ENCODE measurements at regions not wholly inside any gene's neighbourhood (a gene's known extent, or its start where the extent isn't known, plus 50 kb on each side); places are given as distances from the start of the nearest gene placed in this dataset.

DNA sequence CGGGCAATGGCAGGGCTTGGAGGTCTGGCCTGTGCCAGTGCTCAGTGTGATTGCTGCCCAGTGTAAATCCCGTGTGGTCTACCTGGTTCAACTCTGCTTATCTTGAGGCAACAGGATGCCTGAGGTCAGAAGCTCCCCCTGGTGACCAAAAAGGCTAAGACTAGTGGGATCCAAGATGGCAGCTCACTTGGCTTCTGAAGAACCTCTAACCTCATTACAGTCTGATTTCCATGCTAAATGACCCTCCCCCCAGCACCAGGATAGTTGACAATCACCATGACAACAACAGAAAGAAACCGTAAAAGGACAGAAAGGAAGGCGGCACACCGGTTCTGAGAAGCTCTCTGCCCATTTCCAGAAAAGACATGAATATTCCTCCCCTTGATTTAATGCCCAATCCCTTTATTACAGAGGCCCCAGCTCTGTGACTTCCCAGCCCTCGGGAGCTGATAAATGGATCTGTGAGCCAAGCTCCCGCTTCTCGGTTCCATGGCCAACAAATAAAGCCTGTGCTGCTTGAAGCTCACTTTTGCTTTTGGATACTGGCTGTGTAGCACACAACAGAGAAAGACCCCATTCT lies 398.4 kb downstream of the CTTN start:
- no peak for DNase-seq (ENCODE audit: low spot score)

DNA sequence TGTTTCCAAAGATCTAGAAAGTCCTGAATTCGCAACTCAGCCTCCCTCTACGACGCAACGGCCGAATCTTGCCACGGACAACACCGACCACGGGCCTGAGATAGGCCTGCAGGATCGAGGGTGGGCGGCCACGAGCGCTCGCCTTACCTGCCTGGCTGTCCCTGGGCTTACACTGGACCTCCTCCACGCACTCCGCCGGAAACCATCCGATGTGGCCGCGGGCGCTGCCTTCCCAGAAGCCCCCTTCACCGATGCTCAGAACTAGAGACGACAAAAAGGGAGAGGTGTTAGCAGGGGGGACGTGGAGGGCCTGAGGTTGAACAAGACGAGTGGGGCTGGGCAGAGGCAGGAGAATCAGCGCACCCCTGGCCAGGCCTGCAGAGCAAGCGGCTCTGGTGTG lies 400.0 kb downstream of the CTTN start:
- no peak for DNase-seq (ENCODE audit: low spot score)

DNA sequence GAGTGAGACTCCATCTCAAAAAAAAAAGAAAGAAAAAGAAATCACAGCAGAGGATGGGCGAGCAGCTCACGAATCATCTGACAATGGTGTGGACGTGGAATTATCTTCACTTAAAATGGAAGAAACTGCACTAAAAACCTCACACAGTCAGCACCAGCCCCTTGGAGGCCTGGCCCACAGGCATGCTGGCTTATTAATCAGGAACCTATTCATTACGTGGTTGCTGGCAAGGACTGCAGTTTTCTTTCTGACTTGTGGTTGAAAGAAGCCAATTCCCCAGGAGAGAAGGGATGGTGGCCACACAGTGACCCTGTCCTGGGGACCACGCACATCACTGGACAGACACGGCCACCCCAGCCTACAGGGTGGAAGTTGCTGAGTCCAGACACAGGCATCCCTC lies 401.1 kb downstream of the CTTN start:
- DNase-seq (ENCODE audit: low spot score) = no peak

DNA sequence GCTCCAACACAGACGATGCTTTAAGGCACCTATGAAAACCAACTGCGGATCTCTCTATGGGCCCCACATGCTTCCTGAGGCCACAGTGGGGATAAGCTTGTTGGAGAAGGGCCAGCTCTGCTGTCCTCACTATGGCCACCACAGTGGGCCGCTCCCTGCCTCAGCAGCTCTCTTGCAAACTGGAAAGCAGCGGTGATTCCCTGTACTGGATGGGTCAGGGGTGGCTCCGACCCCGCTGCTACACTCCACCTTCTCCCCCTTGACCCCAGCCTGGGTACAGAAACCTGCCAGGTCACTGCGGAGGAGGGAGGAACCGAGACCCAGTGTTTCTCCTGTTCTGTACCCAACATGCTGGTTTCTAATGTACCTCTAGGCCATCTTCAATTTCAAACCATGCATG lies 403.9 kb downstream of the CTTN start:
- no peak for DNase-seq (ENCODE audit: low spot score)

DNA sequence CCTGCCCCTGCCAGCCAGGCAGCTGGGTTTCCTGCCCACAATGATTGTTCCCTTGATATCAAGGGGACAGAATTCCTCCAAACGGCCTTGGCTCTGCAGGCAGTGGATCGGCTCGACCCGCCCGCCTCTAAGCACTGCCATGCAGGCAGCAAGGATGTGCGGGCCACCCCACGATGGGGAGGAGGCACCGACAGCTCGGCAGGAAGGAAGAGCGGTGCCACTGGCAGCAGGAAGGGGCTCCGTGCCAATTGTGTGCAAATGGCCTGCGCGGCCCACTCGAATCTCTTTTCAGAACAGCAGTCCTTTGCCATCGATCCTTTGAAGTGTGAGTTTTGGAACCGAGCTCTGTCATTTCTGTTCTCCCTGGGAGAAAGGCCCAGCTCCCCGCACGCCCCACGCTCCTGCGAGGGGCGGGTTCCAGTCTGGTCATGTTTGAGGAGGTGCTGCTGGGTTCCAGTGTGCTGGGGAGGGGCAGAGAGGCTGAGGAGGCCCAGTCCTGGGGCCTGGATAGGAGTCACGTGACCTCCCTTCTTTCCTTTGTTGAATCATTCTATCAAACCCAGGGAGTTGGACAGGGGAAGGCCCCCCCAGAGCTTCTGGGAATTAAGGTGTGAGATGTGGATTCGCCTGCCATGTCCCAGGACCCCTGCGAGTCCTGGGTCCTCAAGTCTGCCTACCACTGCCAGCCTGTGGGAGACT lies 406.0 kb downstream of the CTTN start:
- DNase-seq (ENCODE audit: low spot score) = no peak

DNA sequence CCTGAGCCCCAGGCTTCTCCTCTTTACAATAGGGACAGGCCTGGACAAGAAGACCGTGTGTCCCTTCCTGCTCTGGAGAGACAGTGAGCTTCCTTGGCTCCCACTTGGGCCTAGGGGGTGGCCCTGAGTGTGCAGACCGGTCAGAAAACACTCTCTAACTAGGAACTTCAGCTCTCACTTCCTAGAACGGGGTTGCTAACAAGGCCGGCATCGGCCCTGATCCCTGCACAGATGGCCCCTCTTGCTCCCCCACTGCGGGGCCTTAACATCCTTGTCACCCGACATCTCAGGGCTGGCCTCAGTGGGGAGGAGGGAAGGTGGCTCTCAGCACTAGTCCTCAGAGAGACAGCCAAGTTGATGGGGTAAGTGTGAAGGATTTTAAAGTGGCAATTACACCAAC lies 406.9 kb downstream of the CTTN start:
- no peak for DNase-seq (ENCODE audit: low spot score)

DNA sequence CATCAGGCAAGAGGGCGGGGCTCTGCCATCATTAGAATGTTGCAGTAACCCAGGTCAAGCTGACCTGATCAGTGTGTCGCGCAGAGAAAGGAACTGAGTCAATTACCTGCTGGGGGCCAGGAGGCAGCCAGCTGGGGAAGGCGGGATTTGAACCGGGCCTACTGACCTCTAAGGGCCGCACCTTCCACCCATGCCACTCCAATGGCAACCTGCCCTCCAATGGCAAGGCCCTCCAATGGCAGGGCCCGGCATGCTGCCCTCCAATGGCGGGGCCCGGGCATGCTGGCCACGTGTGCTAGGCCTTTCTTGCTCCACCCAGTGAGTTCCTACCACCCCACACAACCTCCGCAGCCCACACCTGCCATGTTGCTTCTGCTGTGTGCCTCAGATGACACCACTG lies 407.6 kb downstream of the CTTN start:
- no peak for DNase-seq (ENCODE audit: low spot score)

DNA sequence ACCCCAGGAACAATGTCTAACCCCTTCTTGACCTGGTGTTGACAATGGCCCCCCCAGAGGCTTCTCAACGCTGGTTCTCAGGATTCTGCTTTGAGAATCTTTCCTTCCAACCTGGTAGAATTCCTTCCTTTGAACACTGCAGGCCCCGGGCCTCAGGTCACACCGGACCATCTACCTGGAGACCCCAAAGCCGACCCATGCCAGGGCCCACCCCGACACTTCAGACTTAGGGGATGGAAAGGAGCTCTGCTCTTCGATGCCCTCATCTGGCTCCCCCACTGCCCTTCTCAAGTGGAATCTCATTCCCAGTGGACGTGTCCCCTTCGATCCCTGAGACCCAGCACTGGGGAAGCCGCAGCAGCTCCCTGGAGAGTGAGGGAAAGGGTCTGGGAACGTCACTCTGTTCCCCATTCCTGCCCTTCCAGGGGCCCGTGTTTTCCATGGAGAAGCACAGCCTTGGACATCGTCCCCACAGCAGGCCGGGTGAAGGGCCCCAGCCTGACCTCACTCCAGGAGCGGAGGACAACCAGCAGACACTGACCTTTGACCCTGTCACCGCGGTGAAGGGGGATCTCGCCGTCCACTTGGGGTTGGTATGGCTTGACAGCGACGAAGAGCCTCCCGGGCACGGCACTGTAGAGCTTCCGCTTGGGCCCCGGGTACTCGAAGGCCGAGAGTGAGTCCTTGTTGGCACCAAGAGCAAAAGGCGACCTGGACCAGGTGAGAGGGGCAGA lies 408.3 kb downstream of the CTTN start:
- no peak for DNase-seq (ENCODE audit: low spot score)

DNA sequence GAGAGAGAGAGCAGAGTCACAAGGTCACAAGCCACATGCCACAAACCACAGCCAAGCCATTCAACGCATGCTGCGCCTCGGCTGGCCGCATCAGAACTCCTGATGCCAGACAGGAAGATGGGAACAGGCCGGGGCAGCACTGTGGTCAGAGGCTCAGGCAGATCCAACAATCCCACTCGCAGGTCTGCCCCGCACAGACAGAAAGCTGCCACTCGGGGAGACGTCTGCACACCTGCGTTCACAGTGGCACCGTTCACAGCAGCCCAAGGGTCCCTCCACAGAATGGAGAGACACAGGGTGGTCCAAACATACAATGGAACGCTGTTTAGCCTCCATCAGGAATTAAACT lies 408.8 kb downstream of the CTTN start:
- no peak for DNase-seq (ENCODE audit: low spot score)

DNA sequence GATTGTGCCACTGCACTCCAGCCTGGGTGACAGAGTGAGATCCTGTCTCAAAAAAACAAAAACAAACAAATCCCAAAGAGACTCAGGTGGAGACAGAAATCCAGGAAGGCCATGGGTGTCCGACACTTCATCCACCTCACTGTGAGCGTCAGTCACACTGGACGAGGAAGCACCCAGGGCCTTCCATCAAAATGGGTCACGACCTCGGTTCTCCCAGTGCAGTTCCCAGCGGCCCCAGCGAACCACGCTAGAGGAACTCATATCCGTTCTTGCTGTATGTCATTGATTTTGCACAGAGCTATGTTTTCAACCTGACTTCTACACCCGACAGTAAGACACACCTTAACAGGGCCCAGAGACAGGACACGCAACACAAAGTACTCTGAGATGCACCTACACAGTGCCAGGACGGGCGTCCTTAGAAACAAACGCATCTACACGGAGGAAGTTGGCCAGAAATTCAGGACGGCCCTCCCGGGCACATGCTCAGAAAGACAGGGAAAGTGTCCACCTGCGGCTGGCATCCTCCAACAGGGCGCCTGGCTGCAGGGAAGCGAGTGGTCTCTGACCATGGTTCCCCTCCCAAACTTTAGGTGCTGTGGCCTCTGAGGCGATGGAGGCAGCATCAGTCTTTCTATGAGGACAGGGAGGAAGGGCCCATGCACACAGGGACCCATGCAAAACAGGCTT lies 410.5 kb downstream of the CTTN start:
- DNase-seq (ENCODE audit: low spot score) = no peak

DNA sequence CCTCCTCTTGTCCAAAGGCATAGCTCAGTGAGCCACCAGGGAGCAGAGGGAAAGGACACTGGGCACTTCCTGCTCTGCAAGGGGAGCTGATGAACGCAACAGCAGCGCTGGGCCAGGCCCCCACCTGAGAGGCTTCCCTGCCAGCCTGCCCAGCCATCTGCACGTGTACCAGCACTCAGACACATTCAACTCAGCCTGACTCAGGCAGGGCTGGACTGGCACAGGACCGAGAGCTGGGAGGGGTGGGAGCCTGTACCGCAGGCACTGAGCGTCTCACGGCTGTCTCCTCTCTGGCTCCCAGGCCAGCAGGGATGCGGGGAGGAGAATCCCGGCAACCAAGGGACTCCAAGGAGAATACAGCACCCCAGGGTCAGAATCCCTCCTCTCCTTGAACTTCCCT lies 411.8 kb downstream of the CTTN start:
- no peak for DNase-seq (ENCODE audit: low spot score)

DNA sequence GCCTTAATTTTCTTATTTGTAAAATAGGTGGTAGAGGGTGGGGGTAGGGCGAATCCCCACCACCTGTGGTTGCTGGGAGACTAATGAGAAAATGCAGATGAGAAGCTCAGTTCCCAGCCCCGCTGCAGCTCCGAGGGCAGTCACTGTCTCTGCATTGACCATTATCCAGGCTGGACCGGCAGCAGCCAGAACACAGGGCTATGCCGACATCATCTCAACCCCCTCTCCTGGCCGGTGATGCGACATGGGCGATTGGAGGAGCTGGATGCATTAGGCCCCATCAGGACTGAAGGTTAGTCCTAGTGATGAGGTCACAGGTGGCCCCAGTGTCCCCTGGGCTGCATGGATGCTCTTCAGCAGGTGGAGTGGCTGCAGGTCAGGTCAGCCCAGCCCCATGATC lies 412.4 kb downstream of the CTTN start:
- no peak for DNase-seq (ENCODE audit: low spot score)

DNA sequence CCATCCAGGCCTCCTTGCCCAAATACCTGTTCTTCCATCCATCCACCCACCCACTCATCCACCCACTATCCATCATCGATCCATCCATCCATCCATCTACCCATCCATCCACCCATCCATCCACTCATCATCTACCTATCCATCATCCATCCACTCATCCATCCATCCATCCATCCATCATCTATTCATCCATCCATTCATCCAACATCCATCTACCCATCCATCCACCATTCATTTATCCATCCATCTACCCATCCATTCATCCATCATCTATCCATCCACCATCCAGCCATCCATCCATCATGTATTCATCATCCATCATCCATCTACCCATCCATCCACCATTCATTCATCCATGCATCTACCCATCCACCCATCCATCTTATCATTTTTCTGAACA lies 413.2 kb downstream of the CTTN start:
- DNase-seq (ENCODE audit: low spot score) = no peak

DNA sequence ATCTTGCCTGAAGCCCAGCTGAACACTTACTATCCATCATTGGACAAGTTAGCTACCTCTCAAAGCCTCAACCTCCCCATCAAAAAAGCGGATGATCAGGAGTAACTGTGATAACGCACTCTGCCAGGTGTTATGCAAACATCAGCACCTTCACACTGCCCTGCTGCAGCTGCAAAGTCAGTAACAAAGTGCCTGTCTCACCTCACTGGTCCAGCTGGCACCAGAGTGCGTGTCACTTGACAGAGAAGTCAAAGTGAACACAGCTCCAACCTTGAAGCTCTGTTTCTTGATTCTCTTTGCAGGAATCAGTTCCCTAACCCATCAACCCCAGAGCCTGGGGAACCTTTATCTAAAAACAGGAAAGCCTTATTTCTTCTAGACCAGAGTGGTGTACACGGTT lies 413.6 kb downstream of the CTTN start:
- no peak for DNase-seq (ENCODE audit: low spot score)

DNA sequence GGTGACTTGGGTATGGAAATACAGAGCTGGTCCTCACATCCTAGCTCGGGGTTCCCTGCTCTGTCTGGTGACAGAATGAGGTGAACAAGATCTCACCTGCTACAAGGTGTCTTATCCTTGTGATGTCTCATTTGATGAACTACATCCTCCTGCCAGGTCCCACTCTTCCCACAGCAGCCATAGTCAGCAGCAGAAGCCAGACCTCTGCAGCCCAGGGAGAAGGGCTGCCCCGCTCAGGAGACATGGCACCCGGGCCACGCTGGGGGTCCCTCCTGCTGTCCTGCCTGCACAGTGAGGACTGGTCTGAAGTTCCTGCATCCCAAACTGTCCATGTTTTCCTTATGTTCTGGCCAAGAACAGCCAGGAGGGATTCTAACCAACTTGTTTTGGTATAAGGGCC lies 414.1 kb downstream of the CTTN start:
- DNase-seq (ENCODE audit: low spot score) = no peak

DNA sequence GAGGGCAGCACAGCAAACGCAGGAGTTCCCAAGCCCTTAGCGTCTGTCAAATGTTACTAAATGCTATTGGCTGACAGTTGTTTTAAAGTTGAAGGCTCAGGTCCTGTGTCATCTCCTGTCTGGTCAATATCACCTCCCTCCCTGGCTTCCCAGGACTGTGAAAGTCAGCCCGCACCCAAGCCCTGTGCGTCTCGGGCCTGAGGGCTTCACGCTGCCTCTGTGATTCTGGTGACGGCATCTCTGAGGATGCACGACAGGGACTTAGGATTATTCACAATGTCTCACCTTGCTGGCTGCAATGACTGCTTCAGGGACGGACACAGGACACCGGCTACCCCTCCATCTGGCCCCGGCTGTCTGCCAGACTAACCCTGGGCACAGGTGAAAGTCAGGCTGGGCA lies 415.3 kb downstream of the CTTN start:
- no peak for DNase-seq (ENCODE audit: low spot score)

DNA sequence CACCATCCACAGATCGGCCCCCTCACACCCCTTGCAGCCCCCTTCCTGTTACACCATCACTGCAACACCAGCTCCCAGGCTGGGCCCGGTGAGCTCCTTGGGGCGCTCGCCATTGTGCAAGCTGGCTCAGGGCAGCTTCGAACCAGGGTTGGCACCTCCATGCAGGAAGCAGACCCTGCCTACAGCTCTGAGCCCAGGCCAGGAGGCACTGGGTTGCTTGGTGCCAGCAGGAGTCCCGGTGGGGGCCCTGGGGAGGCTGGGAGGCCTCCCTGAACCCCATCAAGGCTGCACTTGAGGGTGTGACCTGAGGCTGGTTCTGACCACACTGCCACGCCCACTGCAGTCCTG lies 417.1 kb downstream of the CTTN start:
- no peak for DNase-seq (ENCODE audit: low spot score)

DNA sequence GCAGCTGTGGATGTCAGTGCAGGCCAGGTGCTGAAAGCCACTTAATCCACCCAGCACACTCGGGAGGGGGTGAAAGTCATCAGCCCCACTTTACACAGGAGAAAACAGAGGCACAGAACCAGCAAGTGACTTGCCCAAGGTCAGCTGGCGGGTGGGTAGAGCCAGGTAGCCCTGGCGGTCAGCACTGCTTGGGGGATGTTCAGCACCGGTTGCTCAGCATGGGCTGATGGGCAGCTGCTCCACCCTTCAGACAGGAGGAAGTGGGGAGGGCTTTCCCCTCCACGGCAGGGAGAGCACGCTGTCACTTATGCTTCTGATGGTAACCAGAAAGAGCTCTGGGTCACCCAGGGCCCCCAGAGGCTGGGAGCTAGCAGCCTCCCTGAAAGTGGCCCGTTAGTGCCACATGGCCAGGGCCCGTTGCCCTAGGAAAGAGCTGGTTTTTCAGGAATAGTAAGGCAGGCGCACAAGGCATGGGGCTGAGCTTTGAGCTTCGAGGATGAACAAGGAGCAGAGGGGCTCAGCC lies 417.9 kb downstream of the CTTN start:
- DNase-seq (ENCODE audit: low spot score) = no peak

DNA sequence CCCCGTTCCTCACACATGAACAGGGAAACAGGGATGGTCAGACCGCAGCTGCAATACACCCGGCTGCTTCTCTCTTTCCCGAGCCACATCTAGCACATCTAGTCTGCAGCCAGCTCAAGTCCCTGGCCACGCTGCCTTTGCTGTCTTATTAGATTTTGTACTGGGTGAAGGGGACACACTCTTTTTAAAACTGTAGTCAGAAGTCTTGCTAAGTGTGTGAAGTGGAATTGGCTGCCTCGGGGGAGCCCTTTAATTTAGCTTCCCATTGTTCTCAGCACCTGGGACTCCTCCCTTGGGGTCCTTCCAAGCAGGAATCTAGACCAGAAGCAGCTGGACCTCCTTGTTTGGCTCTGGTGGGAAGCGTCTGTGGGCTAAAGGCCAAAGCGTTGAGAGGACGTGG lies 420.0 kb downstream of the CTTN start:
- no peak for DNase-seq (ENCODE audit: low spot score)

DNA sequence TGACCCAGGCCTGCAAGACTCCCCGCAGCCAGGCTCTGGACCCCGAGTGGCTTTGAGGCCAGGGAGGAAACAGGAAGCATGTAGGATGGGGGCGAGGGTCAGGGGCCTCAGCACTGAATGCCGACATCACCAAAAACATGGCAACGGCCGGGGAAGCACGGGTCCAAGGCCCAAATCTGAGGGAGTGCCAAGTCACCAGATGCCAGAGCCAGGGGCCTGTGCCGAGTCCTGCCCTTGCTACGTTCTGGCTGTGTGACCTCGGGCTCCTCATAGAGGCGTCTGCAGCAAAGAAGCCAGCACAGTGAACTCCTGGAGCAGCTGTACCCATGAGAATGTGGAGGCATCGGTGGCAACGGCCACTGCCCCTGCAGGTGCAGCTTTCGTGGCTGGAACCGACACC lies 420.7 kb downstream of the CTTN start:
- DNase-seq (ENCODE audit: low spot score) = no peak

DNA sequence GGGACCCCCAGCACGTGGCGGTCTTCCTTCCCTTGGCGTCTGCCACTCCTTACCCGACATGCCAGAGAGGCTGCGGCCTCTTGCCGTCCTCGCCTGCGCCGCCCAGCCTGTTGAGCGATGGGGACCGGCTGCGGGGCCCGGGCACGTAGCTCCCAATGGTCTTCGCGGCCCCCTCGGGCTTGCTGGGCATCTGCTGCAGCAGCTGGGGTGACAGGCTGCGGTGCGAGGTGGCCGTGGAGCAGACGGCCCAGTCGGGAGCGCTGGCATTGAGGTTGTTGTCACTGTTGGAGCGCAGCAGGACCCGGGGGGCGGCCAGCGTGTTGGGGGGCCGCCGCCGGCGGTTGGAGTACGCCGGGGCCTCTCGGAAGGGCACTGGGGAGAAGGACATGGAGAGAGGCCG lies 422.0 kb downstream of the CTTN start:
- DNase-seq (ENCODE audit: low spot score) = no peak

DNA sequence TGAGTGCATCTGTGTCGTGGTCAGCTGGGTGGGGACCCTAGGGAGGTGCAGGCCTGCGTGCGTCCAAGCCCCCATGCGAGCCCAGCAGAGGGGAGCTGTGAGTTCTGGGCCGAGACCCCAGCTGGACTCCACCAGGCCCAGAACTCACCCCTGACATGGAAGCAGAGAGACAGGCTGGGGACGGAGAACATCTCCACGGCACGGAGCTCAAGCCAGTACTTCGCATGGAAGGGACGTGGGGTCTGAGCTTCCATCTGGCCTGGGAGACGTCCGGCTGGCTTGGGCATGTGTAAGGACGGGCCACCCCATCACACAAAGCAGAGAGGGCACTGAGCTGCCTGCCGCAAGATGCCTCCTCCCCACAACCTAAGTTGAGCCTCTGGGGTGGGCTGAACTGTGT lies 422.4 kb downstream of the CTTN start:
- no peak for DNase-seq (ENCODE audit: low spot score)

DNA sequence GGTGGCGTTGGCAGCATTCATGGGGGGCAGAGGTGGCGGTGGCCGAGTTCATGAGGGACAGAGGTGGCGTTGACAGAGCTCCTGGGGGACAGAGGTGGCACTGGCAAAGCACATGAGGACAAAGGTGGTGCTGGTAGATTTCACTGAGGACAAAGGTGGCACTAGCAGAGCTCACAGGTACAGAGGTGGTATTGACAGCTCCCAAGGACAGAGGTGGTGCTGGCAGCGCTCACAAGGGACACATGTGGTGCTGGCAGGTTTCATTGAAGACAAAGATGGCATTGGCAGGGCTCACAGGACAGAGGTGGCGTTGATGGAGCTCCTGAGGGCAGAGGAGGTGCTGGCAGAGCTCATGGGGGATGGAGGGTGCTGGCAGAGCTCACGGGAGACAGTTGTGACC lies 425.4 kb downstream of the CTTN start:
- no peak for DNase-seq (ENCODE audit: low spot score)

Data from D341Med (cell line).